ENCODE measurements at regions not wholly inside any gene's neighbourhood (a gene's known extent, or its start where the extent isn't known, plus 50 kb on each side); places are given as distances from the start of the nearest gene placed in this dataset.

DNA sequence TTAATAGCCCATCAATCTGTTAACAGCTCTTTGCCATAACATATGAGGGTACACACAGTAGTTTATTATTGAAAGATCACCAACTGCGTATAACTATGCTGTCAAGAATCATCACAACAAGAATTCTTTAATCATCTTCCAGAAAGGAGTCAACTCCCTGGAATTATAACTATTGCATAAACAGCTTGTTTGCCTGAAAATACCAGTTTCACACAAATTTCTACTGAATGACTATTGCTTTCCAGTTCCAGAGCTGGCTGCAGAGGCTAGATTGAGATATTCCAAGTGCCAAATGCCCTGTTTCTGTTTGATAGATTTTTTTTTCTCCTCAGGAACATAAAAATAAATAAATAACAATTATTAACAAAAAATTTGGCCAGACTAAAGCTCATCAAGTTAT, 444.7 kb downstream of the TLE1 start:
- Histone ChIP-seq H2AFZ (ENCODE audit: low read depth, low read length) (no peak overlapping the region), H3K79me2 (ENCODE audit: control insufficient read depth, insufficient read depth, low read length) (no peaks in the 10 kb centered on the region), H3K9ac (ENCODE audit: insufficient read depth in 1 of 2, low read depth in 2 of 2, low read length in 2 of 2) (no peak overlapping the region), H3K9me3 (replicated peaks; ENCODE audit: control insufficient read depth, insufficient read depth, low read depth, low read length) (no peaks in the 10 kb centered on the region), H3K9me1 (ENCODE audit: control insufficient read depth, insufficient read depth, low read length) (no peaks in the 10 kb centered on the region), H4K20me1 (replicated peaks; ENCODE audit: control insufficient read depth, insufficient read depth, low read length) (no peaks in the 10 kb centered on the region), H3K4me1 (replicated peaks in 1 of 2; ENCODE audit: control insufficient read depth in 2 of 2, insufficient read depth in 2 of 2, low read length in 2 of 2) (no peaks in the 10 kb centered on the region), H3K4me2 (ENCODE audit: insufficient read depth, low read length) (no peak overlapping the region), H3K36me3 (ENCODE audit: control insufficient read depth, insufficient read depth, low read length) (no peaks in the 10 kb centered on the region), H3K27ac (ENCODE audit: extremely low read depth, low read depth, low read length) (no peak overlapping the region), H3K27me3 (ENCODE audit: control insufficient read depth in 2 of 2, insufficient read depth in 2 of 2, low read length in 2 of 2) (no peaks in the 10 kb centered on the region), H3K4me3 (no peak overlapping the region)
- intact Hi-C loops (cut with micrococcal nuclease) (no loop called here), in situ Hi-C loops (cut with MboI) (no loop called here)
- no peak for FAIRE-seq
- no peak for DNase-seq (ENCODE audit: extremely low read depth in 1 of 4, low spot score in 3 of 4)
- 0% methylated on average over 1 of the region's 1 CpG for WGBS (ENCODE audit: insufficient coverage, low coverage, missing lambda C conversion rate)
- POLR2A ChIA-PET: no interaction called here
- no TSS peak for BruUV-seq (replicated peaks)
- no peak for ATAC-seq
- CTCF ChIA-PET (ENCODE audit: low intra/inter-chr PET ratio): no interaction called here
- TF ChIP-seq ZNF184 (CRISPR knock-in tag; IDR thresholded peaks at IDR 0.05) (no peak), NFIX (CRISPR knock-in tag; IDR thresholded peaks at IDR 0.05; ENCODE audit: low read depth) (no peak), ZNF79 (CRISPR knock-in tag; IDR thresholded peaks at IDR 0.05; ENCODE audit: low read depth) (no peak), HNRNPK (IDR thresholded peaks at IDR 0.05; ENCODE audit: low read depth, low read length, poor library complexity, severe bottlenecking) (no peak), HOXB6 (CRISPR knock-in tag; IDR thresholded peaks at IDR 0.05; ENCODE audit: borderline replicate concordance) (no peak), BRD4 (IDR thresholded peaks at IDR 0.05) (no peak)
- TF ChIP-seq, protein P1, sequence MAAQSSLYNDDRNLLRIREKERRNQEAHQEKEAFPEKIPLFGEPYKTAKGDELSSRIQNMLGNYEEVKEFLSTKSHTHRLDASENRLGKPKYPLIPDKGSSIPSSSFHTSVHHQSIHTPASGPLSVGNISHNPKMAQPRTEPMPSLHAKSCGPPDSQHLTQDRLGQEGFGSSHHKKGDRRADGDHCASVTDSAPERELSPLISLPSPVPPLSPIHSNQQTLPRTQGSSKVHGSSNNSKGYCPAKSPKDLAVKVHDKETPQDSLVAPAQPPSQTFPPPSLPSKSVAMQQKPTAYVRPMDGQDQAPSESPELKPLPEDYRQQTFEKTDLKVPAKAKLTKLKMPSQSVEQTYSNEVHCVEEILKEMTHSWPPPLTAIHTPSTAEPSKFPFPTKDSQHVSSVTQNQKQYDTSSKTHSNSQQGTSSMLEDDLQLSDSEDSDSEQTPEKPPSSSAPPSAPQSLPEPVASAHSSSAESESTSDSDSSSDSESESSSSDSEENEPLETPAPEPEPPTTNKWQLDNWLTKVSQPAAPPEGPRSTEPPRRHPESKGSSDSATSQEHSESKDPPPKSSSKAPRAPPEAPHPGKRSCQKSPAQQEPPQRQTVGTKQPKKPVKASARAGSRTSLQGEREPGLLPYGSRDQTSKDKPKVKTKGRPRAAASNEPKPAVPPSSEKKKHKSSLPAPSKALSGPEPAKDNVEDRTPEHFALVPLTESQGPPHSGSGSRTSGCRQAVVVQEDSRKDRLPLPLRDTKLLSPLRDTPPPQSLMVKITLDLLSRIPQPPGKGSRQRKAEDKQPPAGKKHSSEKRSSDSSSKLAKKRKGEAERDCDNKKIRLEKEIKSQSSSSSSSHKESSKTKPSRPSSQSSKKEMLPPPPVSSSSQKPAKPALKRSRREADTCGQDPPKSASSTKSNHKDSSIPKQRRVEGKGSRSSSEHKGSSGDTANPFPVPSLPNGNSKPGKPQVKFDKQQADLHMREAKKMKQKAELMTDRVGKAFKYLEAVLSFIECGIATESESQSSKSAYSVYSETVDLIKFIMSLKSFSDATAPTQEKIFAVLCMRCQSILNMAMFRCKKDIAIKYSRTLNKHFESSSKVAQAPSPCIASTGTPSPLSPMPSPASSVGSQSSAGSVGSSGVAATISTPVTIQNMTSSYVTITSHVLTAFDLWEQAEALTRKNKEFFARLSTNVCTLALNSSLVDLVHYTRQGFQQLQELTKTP (IDR thresholded peaks at IDR 0.05; ENCODE audit: low read depth in 1 of 2, partially characterized antibody in 2 of 2): no peak
- TF ChIP-seq, protein P2, sequence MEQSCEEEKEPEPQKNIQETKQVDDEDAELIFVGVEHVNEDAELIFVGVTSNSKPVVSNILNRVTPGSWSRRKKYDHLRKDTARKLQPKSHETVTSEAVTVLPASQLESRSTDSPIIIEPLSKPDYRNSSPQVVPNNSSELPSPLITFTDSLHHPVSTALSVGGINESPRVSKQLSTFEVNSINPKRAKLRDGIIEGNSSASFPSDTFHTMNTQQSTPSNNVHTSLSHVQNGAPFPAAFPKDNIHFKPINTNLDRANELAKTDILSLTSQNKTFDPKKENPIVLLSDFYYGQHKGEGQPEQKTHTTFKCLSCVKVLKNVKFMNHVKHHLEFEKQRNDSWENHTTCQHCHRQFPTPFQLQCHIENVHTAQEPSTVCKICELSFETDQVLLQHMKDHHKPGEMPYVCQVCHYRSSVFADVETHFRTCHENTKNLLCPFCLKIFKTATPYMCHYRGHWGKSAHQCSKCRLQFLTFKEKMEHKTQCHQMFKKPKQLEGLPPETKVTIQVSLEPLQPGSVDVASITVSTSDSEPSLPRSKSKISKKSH (CRISPR knock-in tag; IDR thresholded peaks at IDR 0.05): no peak
- TF ChIP-seq, protein P3, sequence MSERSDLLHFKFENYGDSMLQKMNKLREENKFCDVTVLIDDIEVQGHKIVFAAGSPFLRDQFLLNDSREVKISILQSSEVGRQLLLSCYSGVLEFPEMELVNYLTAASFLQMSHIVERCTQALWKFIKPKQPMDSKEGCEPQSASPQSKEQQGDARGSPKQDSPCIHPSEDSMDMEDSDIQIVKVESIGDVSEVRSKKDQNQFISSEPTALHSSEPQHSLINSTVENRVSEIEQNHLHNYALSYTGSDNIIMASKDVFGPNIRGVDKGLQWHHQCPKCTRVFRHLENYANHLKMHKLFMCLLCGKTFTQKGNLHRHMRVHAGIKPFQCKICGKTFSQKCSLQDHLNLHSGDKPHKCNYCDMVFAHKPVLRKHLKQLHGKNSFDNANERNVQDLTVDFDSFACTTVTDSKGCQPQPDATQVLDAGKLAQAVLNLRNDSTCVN (CRISPR knock-in tag; IDR thresholded peaks at IDR 0.05): no peak
- TF ChIP-seq, protein P4, sequence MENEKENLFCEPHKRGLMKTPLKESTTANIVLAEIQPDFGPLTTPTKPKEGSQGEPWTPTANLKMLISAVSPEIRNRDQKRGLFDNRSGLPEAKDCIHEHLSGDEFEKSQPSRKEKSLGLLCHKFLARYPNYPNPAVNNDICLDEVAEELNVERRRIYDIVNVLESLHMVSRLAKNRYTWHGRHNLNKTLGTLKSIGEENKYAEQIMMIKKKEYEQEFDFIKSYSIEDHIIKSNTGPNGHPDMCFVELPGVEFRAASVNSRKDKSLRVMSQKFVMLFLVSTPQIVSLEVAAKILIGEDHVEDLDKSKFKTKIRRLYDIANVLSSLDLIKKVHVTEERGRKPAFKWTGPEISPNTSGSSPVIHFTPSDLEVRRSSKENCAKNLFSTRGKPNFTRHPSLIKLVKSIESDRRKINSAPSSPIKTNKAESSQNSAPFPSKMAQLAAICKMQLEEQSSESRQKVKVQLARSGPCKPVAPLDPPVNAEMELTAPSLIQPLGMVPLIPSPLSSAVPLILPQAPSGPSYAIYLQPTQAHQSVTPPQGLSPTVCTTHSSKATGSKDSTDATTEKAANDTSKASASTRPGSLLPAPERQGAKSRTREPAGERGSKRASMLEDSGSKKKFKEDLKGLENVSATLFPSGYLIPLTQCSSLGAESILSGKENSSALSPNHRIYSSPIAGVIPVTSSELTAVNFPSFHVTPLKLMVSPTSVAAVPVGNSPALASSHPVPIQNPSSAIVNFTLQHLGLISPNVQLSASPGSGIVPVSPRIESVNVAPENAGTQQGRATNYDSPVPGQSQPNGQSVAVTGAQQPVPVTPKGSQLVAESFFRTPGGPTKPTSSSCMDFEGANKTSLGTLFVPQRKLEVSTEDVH (IDR thresholded peaks at IDR 0.05; ENCODE audit: low read depth, partially characterized antibody): no peak
